ENCODE measurements at regions not wholly inside any gene's neighbourhood (a gene's known extent, or its start where the extent isn't known, plus 50 kb on each side); places are given as distances from the start of the nearest gene placed in this dataset.

GRCh38 chr20:6420336-6420735, 297.5 kb upstream of the FERMT1 start:
- peak; percentile 38 for DNase-seq (ENCODE audit: low read depth)
- no peak overlapping the region for H3K4me3 ChIP-seq (ENCODE audit: low read depth, low read length)
- TF ChIP-seq MAX (IDR thresholded peaks at IDR 0.05; ENCODE audit: low read depth, low read length) (no peak), CTCF (IDR thresholded peaks at IDR 0.05; ENCODE audit: low read depth, low read length) (no peak), MYC (IDR thresholded peaks at IDR 0.05; ENCODE audit: low read depth, low read length) (no peak), POLR2A (IDR thresholded peaks at IDR 0.05; ENCODE audit: extremely low read depth, insufficient read length) (no peak)

GRCh38 chr20:6418732-6419131, 295.9 kb upstream of the FERMT1 start:
- no peak for DNase-seq (ENCODE audit: low read depth)
- TF ChIP-seq CTCF (IDR thresholded peaks at IDR 0.05; ENCODE audit: low read depth, low read length) (no peak), MAX (IDR thresholded peaks at IDR 0.05; ENCODE audit: low read depth, low read length) (no peak), POLR2A (IDR thresholded peaks at IDR 0.05; ENCODE audit: extremely low read depth, insufficient read length) (no peak), MYC (IDR thresholded peaks at IDR 0.05; ENCODE audit: low read depth, low read length) (no peak)
- H3K4me3 ChIP-seq (ENCODE audit: low read depth, low read length), result no peak overlapping the region

DNA sequence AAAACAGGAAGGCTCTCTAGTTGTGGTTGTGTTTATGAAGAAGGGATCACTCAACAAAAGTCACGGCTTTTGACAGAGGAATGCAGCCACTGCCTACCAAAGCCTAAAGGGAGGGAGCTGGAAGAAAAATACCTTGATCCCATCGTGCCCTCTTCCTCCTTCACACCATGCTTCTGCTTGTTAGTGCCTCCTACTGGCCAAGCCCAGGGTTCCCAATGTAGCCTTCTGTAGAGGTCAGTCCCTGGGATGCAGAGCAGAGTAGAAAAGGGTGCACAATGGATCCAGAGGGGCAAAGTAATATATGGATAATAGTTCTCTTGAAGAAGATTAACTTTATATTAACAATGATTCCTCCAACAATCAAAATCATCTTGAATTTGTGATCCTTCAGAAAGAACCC, 293.5 kb upstream of the FERMT1 start:
- no peak for TF ChIP-seq MYC (IDR thresholded peaks at IDR 0.05; ENCODE audit: low read depth, low read length)
- TF ChIP-seq MAX (IDR thresholded peaks at IDR 0.05; ENCODE audit: low read depth, low read length), result no peak
- no peak for TF ChIP-seq CTCF (IDR thresholded peaks at IDR 0.05; ENCODE audit: low read depth, low read length)
- no peak for TF ChIP-seq POLR2A (IDR thresholded peaks at IDR 0.05; ENCODE audit: extremely low read depth, insufficient read length)
- no peak overlapping the region for H3K4me3 ChIP-seq (ENCODE audit: low read depth, low read length)
- DNase-seq (ENCODE audit: low read depth), result no peak

GRCh38 chr20:6411651-6412050, 288.8 kb upstream of the FERMT1 start:
- no peak overlapping the region for H3K4me3 ChIP-seq (ENCODE audit: low read depth, low read length)
- no peak for DNase-seq (ENCODE audit: low read depth)
- TF ChIP-seq MAX (IDR thresholded peaks at IDR 0.05; ENCODE audit: low read depth, low read length) (no peak), CTCF (IDR thresholded peaks at IDR 0.05; ENCODE audit: low read depth, low read length) (no peak)

- no peak for TF ChIP-seq CTCF (IDR thresholded peaks at IDR 0.05; ENCODE audit: low read depth, low read length)
- TF ChIP-seq MAX (IDR thresholded peaks at IDR 0.05; ENCODE audit: low read depth, low read length), result no peak
- TF ChIP-seq POLR2A (IDR thresholded peaks at IDR 0.05; ENCODE audit: extremely low read depth, insufficient read length), result no peak
- no peak for TF ChIP-seq MYC (IDR thresholded peaks at IDR 0.05; ENCODE audit: low read depth, low read length)
- no peak for DNase-seq (ENCODE audit: low read depth)
Observed at GRCh38 chr20:6410721-6411120, 287.9 kb upstream of the FERMT1 start.

GRCh38 chr20:6407163-6407562, 284.3 kb upstream of the FERMT1 start:
- H3K4me3 ChIP-seq (ENCODE audit: low read depth, low read length), result no peak overlapping the region
- no peak for DNase-seq (ENCODE audit: low read depth)
- TF ChIP-seq POLR2A (IDR thresholded peaks at IDR 0.05; ENCODE audit: extremely low read depth, insufficient read length), result no peak
- no peak for TF ChIP-seq CTCF (IDR thresholded peaks at IDR 0.05; ENCODE audit: low read depth, low read length)
- TF ChIP-seq MAX (IDR thresholded peaks at IDR 0.05; ENCODE audit: low read depth, low read length), result no peak
- no peak for TF ChIP-seq MYC (IDR thresholded peaks at IDR 0.05; ENCODE audit: low read depth, low read length)

More at GRCh38 chr20:6410721-6411120, 287.9 kb upstream of the FERMT1 start:
- no peak overlapping the region for H3K4me3 ChIP-seq (ENCODE audit: low read depth, low read length)

Data from NB4 (cell line).